Uterus (tissue), 2 donors: ENCODE measurements at regions not wholly inside any gene's neighbourhood (a gene's known extent, or its start where the extent isn't known, plus 50 kb on each side); places are given as distances from the start of the nearest gene placed in this dataset.

Experiments used
- CTCF ChIP-seq, 4 experiments: fragments of 200-600 bp in 2 of 4; fragments of 450-650 bp in 2 of 4; sonication (generic) in 2 of 4; IDR thresholded peaks; one replicate each; pipeline ENCODE4 v1.5.1; 2016 to 2019; ENCODE audit warnings: antibody characterized with exemption in 4 of 4, mild to moderate bottlenecking in 2 of 4, moderate library complexity in 1 of 4
- POLR2A ChIP-seq, 2 donors: fragments of 450-650 bp; IDR thresholded peaks; one replicate each; pipeline ENCODE4 v1.6.1; 2016; ENCODE audit warnings: antibody characterized with exemption in 2 of 2, mild to moderate bottlenecking in 1 of 2, moderate library complexity in 1 of 2

GRCh38 chr2:47650001-47650535 is 79.3 kb upstream of the KCNK12 start:
- TF ChIP-seq POLR2A (IDR thresholded peaks at IDR 0.05) (no peak), CTCF (IDR thresholded peaks at IDR 0.05) (no peak)
